ENCODE measurements at regions not wholly inside any gene's neighbourhood (a gene's known extent, or its start where the extent isn't known, plus 50 kb on each side); places are given as distances from the start of the nearest gene placed in this dataset.

DNA sequence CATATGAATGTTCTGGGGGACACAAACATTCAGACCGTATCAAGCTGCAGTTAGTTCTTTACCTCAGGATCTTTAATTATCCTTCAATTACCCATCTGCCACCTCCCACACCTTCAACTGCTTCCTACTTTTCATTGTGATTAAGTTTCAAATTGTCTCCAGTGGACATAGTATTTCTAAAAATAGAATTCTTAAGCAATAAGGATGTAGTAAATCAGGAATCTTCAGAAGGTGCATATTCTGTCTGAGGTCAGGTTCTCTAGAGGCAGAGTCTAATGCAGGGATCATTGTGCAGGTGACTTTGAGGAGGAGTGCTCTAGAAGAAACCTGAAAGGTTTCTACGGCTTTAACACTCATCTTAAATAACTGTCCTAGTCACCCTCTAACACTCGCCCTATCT is 102.6 kb upstream of the PPP2R5A start:
- TF ChIP-seq ZNF274 (IDR thresholded peaks at IDR 0.05; ENCODE audit: low read depth, low read length) (no peak), YY1 (IDR thresholded peaks at IDR 0.05; ENCODE audit: insufficient read depth, insufficient read length) (no peak)

All from NT2/D1 (cell line).